H9 (cell line): ENCODE measurements at regions not wholly inside any gene's neighbourhood (a gene's known extent, or its start where the extent isn't known, plus 50 kb on each side); places are given as distances from the start of the nearest gene placed in this dataset.

Experiments
- DNase-seq: peaks from one replicate; pipeline ENCODE4 v3.0.0-alpha.2; 2017
- H2AFZ ChIP-seq: one replicate; pipeline ENCODE4 v1.6.1; 2013; ENCODE audit warnings: mild to moderate bottlenecking, low read length, control low read depth, moderate library complexity
- H2AK5ac ChIP-seq: 2 replicates; pipeline ENCODE4 v1.6.1; 2013; ENCODE audit warnings: low read length, control low read depth, mixed read lengths; ENCODE audit not compliant: insufficient read length
- H2BK120ac ChIP-seq: one replicate; pipeline ENCODE4 v1.6.1; 2013; ENCODE audit warnings: low read depth, mild to moderate bottlenecking, low read length, control low read depth, inconsistent platforms; ENCODE audit not compliant: poor library complexity, severe bottlenecking
- H2BK12ac ChIP-seq: 2 replicates; pipeline ENCODE4 v1.6.1; 2013; ENCODE audit warnings: low read length, control low read depth, mixed read lengths, low read depth; ENCODE audit not compliant: insufficient read length
- H2BK15ac ChIP-seq: 2 replicates; pipeline ENCODE4 v1.6.1; 2013; ENCODE audit warnings: low read depth, low read length, control low read depth
- H2BK20ac ChIP-seq: one replicate; pipeline ENCODE4 v1.6.1; 2013; ENCODE audit warnings: low read depth, mild to moderate bottlenecking, low read length, control low read depth, inconsistent platforms; ENCODE audit not compliant: poor library complexity, severe bottlenecking
- H2BK5ac ChIP-seq: 2 replicates; pipeline ENCODE4 v1.6.1; 2013; ENCODE audit warnings: low read length, control low read depth, mixed read lengths; ENCODE audit not compliant: insufficient read length
- H3K14ac ChIP-seq: 2 replicates; pipeline ENCODE4 v1.6.1; 2013; ENCODE audit warnings: low read length, control low read depth; ENCODE audit not compliant: insufficient read depth
- H3K18ac ChIP-seq: 2 replicates; pipeline ENCODE4 v1.6.1; 2013; ENCODE audit warnings: low read depth, mild to moderate bottlenecking, mixed read lengths, low read length, control low read depth; ENCODE audit not compliant: insufficient read length
- H3K23ac ChIP-seq: 2 replicates; pipeline ENCODE4 v1.6.1; 2013; ENCODE audit warnings: low read length, control low read depth, mixed read lengths, low read depth; ENCODE audit not compliant: insufficient read length
- H3K23me2 ChIP-seq: 2 replicates; pipeline ENCODE4 v1.6.1; 2013; ENCODE audit warnings: low read depth, mild to moderate bottlenecking, mixed read lengths, low read length, control low read depth; ENCODE audit not compliant: insufficient read length, poor library complexity, severe bottlenecking
- H3K27ac ChIP-seq: 2 replicates; pipeline ENCODE4 v1.5.1; 2013; ENCODE audit warnings: low read length, control low read depth, mixed read lengths, low read depth; ENCODE audit not compliant: insufficient read length
- H3K27me3 ChIP-seq: 2 replicates; pipeline ENCODE4 v1.6.1; 2013; ENCODE audit warnings: low read length, control low read depth, inconsistent platforms; ENCODE audit not compliant: insufficient read depth
- H3K4ac ChIP-seq: 2 replicates; pipeline ENCODE4 v1.6.1; 2013; ENCODE audit warnings: low read depth, mild to moderate bottlenecking, control low read depth, inconsistent platforms, low read length, moderate library complexity
- H3K4me1 ChIP-seq: 2 replicates; pipeline ENCODE4 v1.6.1; 2013; ENCODE audit warnings: low read length, control low read depth, inconsistent platforms; ENCODE audit not compliant: insufficient read depth
- H3K4me2 ChIP-seq: 2 replicates; pipeline ENCODE4 v1.6.1; 2013; ENCODE audit warnings: low read length, control low read depth, mixed read lengths; ENCODE audit not compliant: insufficient read length, insufficient read depth
- H3K56ac ChIP-seq: 2 replicates; pipeline ENCODE4 v1.6.1; 2013; ENCODE audit warnings: low read depth, mild to moderate bottlenecking, mixed read lengths, low read length, control low read depth; ENCODE audit not compliant: insufficient read length
- H3K79me1 ChIP-seq: 2 replicates; pipeline ENCODE4 v1.6.1; 2013; ENCODE audit warnings: low read depth, mild to moderate bottlenecking, moderate library complexity, low read length, control low read depth, inconsistent platforms; ENCODE audit not compliant: insufficient read depth, poor library complexity, severe bottlenecking
- H3K79me2 ChIP-seq: 2 replicates; pipeline ENCODE4 v1.6.1; 2013; ENCODE audit warnings: low read length, control low read depth, inconsistent platforms; ENCODE audit not compliant: insufficient read depth
- H3K9ac ChIP-seq: 2 replicates; pipeline ENCODE4 v1.6.1; 2013; ENCODE audit warnings: low read length, control low read depth, mixed read lengths; ENCODE audit not compliant: insufficient read length; ENCODE audit errors: extremely low read depth
- H3K9me3 ChIP-seq: one replicate; pipeline ENCODE4 v1.6.1; 2013; ENCODE audit warnings: low read depth, low read length, inconsistent platforms; ENCODE audit not compliant: control insufficient read depth
- H3T11ph ChIP-seq: one replicate; pipeline ENCODE4 v1.6.1; 2013; ENCODE audit warnings: mild to moderate bottlenecking, low read length, control low read depth, inconsistent platforms
- H4K20me1 ChIP-seq: one replicate; pipeline ENCODE4 v1.6.1; 2013; ENCODE audit not compliant: control insufficient read depth, insufficient read length, insufficient read depth
- H4K5ac ChIP-seq: 2 replicates; pipeline ENCODE4 v1.6.1; 2013; ENCODE audit warnings: low read depth, mild to moderate bottlenecking, mixed read lengths, low read length, control low read depth; ENCODE audit not compliant: insufficient read length
- H4K8ac ChIP-seq: replicated peaks from 2 replicates; pipeline ENCODE4 v1.6.1; 2013; ENCODE audit warnings: low read length, control low read depth, mixed read lengths, low read depth; ENCODE audit not compliant: insufficient read length
- H4K91ac ChIP-seq: 2 replicates; pipeline ENCODE4 v1.6.1; 2013; ENCODE audit warnings: low read depth, mild to moderate bottlenecking, moderate library complexity, mixed read lengths, low read length, control low read depth; ENCODE audit not compliant: insufficient read length
- H3K27ac Mint-ChIP-seq, 3 experiments: 2 replicates in 2 of 3; 3 replicates in 1 of 3; pipeline ENCODE4 v1.8.0; 2020 to 2021; ENCODE audit warnings: mixed read lengths in 3 of 3, mild to moderate bottlenecking in 1 of 3, moderate library complexity in 1 of 3
- H3K27me3 Mint-ChIP-seq: 2 replicates; pipeline ENCODE4 v1.8.0; 2021; ENCODE audit warnings: low read depth, mild to moderate bottlenecking, moderate library complexity, mixed read lengths
- H3K36me3 Mint-ChIP-seq, 3 experiments: 2 replicates in 2 of 3; 3 replicates in 1 of 3; pipeline ENCODE4 v1.8.0; 2020 to 2021; ENCODE audit warnings: low read depth in 3 of 3, mixed read lengths in 3 of 3; ENCODE audit not compliant: insufficient read depth in 1 of 3
- H3K4me1 Mint-ChIP-seq, 2 experiments: 2 replicates each; pipeline ENCODE4 v1.8.0; 2020; ENCODE audit warnings: mixed read lengths in 2 of 2
- H3K4me3 Mint-ChIP-seq, 2 experiments: 2 replicates in 1 of 2; 3 replicates in 1 of 2; pipeline ENCODE4 v1.8.0; 2020 to 2021; ENCODE audit warnings: mild to moderate bottlenecking in 2 of 2, mixed read lengths in 2 of 2, moderate library complexity in 1 of 2
- H3K9me3 Mint-ChIP-seq, 2 experiments: 2 replicates in 1 of 2; 3 replicates in 1 of 2; pipeline ENCODE4 v1.8.0; 2020; ENCODE audit warnings: mild to moderate bottlenecking in 2 of 2, mixed read lengths in 2 of 2, moderate library complexity in 1 of 2
- WGBS: extraction: QIAGEN DNeasy Blood & Tissue Kit; methylation state at CpG from one replicate; pipeline ENCODE4 v1.1.7; 2013; ENCODE audit warnings: missing lambda C conversion rate, low lambda C conversion rate, mixed read lengths; ENCODE audit not compliant: insufficient read length; ENCODE audit errors: extremely low coverage; 5-methylcytosine and 5-hydroxymethylcytosine counted together
- TF ChIP-seq, protein P1 (sequence below): fragments of 200-600 bp; sonication (generic); conservative IDR thresholded peaks from 3 replicates; pipeline ENCODE4 v1.8.0; 2021; ENCODE audit warnings: antibody characterized with exemption, mild to moderate bottlenecking

GRCh38 chr2:172329416-172329773 is 98.0 kb upstream of the ITGA6 start:
- H2AK5ac ChIP-seq: no peak overlapping the region
- no peak overlapping the region for H3K4me2 ChIP-seq
- H3K4me1 Mint-ChIP-seq: peaks cover 4 to 6% of the 10 kb centered on the region in 2 experiments
- no peaks in the 10 kb centered on the region for H3K79me2 ChIP-seq
- H3K23ac ChIP-seq: no peak overlapping the region
- no peak overlapping the region for H3K56ac ChIP-seq
- no peak overlapping the region for H3K4ac ChIP-seq
- DNase-seq: no peak
- H3K27ac ChIP-seq: no peak overlapping the region
- no peak overlapping the region for H2BK15ac ChIP-seq
- no peaks in the 10 kb centered on the region for H3K9me3 Mint-ChIP-seq
- no peaks in the 10 kb centered on the region for H4K20me1 ChIP-seq
- H2BK120ac ChIP-seq: no peak overlapping the region
- no peak overlapping the region for H3K18ac ChIP-seq
- TF ChIP-seq, protein P1, sequence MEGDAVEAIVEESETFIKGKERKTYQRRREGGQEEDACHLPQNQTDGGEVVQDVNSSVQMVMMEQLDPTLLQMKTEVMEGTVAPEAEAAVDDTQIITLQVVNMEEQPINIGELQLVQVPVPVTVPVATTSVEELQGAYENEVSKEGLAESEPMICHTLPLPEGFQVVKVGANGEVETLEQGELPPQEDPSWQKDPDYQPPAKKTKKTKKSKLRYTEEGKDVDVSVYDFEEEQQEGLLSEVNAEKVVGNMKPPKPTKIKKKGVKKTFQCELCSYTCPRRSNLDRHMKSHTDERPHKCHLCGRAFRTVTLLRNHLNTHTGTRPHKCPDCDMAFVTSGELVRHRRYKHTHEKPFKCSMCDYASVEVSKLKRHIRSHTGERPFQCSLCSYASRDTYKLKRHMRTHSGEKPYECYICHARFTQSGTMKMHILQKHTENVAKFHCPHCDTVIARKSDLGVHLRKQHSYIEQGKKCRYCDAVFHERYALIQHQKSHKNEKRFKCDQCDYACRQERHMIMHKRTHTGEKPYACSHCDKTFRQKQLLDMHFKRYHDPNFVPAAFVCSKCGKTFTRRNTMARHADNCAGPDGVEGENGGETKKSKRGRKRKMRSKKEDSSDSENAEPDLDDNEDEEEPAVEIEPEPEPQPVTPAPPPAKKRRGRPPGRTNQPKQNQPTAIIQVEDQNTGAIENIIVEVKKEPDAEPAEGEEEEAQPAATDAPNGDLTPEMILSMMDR: no peak
- no peak overlapping the region for H3K14ac ChIP-seq
- H3K9me3 ChIP-seq: no peaks in the 10 kb centered on the region
- H3T11ph ChIP-seq: no peak overlapping the region
- H4K91ac ChIP-seq: no peak overlapping the region
- H4K8ac ChIP-seq: no peak overlapping the region
- no peaks in the 10 kb centered on the region for H3K4me1 ChIP-seq
- no peaks in the 10 kb centered on the region for H3K79me1 ChIP-seq
- H2BK20ac ChIP-seq: no peak overlapping the region
- no peak overlapping the region for H3K4me3 Mint-ChIP-seq
- H2AFZ ChIP-seq: no peak overlapping the region
- H2BK12ac ChIP-seq: no peak overlapping the region
- H3K9ac ChIP-seq: no peak overlapping the region
- no peak overlapping the region for H3K27ac Mint-ChIP-seq
- H4K5ac ChIP-seq: no peak overlapping the region
- WGBS: no CpG with 5 or more reads among the region's 2 CpGs
- no peaks in the 10 kb centered on the region; the same call in 1 of the 2 replicates for H3K27me3 Mint-ChIP-seq
- H3K23me2 ChIP-seq: no peaks in the 10 kb centered on the region
- no peak overlapping the region for H2BK5ac ChIP-seq
- no peaks in the 10 kb centered on the region for H3K27me3 ChIP-seq
- H3K36me3 Mint-ChIP-seq: no peaks in the 10 kb centered on the region; a peak in 1 of 7 replicates
